NCI-H2029 treated with DMSO at 0.1 percent for 48 hours (cell line): ENCODE measurements at regions not wholly inside any gene's neighbourhood (a gene's known extent, or its start where the extent isn't known, plus 50 kb on each side); places are given as distances from the start of the nearest gene placed in this dataset.

Source experiments
- DNase-seq: peaks from one replicate; lab custom pipeline; 2025; lab: John Stamatoyannopoulos, UW

- DNase-seq: peak; percentile 32
These were observed 56.1 kb upstream of the MAF start for GRCh38 chr16:79656553-79657115.

- no peak for DNase-seq
These were observed 52.9 kb upstream of the MAF start for GRCh38 chr16:79653373-79653891.

- DNase-seq: no peak
These were observed 50.8 kb upstream of the MAF start for GRCh38 chr16:79651363-79651762.
